HepG2 (cell line): ENCODE measurements at regions not wholly inside any gene's neighbourhood (a gene's known extent, or its start where the extent isn't known, plus 50 kb on each side); places are given as distances from the start of the nearest gene placed in this dataset.

ENCODE experiments used
- ATAC-seq: fragments of 200-7000 bp; cut with Tn5 transposase; 3 replicates; pipeline ENCODE4 v1.9.1; 2020; ENCODE audit warnings: mild to moderate bottlenecking, moderate library complexity
- BruUV-seq: library from RNA; stranded (reverse); fragments of 400-500 nt; replicated peaks from 2 replicates; lab custom pipeline; 2021; lab: Mats Ljungman, UMichigan
- CTCF ChIA-PET: fragments of 300-600 bp; formaldehyde crosslinking; extraction: SDS; loops from one replicate; lab custom pipeline; 2021; ENCODE audit warnings: low total read pairs, inconsistent platforms, low intra/inter-chr PET ratio; lab: Yijun Ruan, JAX
- POLR2A ChIA-PET: fragments of 350-600 bp; sonication (Branson Sonifier 250); formaldehyde crosslinking; loops from one replicate; lab custom pipeline; 2020; ENCODE audit warnings: antibody characterized with exemption, inconsistent platforms; lab: Yijun Ruan, JAX
- DNase-seq: peaks from one replicate; pipeline ENCODE4 v3.0.0-alpha.2; 2015; ENCODE audit warnings: low spot score
- FAIRE-seq: peaks from 3 replicates; lab custom pipeline; 2011; peaks lifted over from hg19 to GRCh38; lab: Jason Lieb, UNC
- H2AFZ ChIP-seq: one replicate; pipeline ENCODE4 v1.6.1; 2011; ENCODE audit warnings: low read length, inconsistent platforms
- H3K27ac ChIP-seq: fragments of 300-600 bp; 3 replicates; pipeline ENCODE4 v1.8.0; 2011; ENCODE audit warnings: mixed run types, mild to moderate bottlenecking, mixed read lengths, low read length, inconsistent platforms; ENCODE audit not compliant: insufficient read depth; ENCODE audit errors: extremely low read length
- H3K27me3 ChIP-seq, 2 experiments: fragments of 200-600 bp in 1 of 2; 2 replicates in 1 of 2; 3 replicates in 1 of 2; pipeline versions ENCODE4 v1.6.0 to v1.8.0; 2011; ENCODE audit warnings: low read length in 2 of 2, mild to moderate bottlenecking in 2 of 2, moderate library complexity in 2 of 2, inconsistent platforms in 1 of 2; ENCODE audit not compliant: insufficient read depth in 2 of 2, control insufficient read depth in 1 of 2
- H3K36me3 ChIP-seq, 2 experiments: fragments of 200-600 bp in 1 of 2; replicated peaks in 1 of 2; 2 replicates in 1 of 2; 3 replicates in 1 of 2; pipeline versions ENCODE4 v1.5.1 to v1.8.0; 2011; ENCODE audit warnings: low read length in 2 of 2, inconsistent platforms in 1 of 2; ENCODE audit not compliant: insufficient read depth in 2 of 2, control insufficient read depth in 1 of 2
- H3K4me1 ChIP-seq: 2 replicates; pipeline ENCODE4 v1.5.1; 2012; ENCODE audit warnings: low read length, inconsistent platforms; ENCODE audit not compliant: insufficient read depth
- H3K4me2 ChIP-seq: 2 replicates; pipeline ENCODE4 v1.6.0; 2011; ENCODE audit warnings: low read depth, low read length, inconsistent platforms
- H3K4me3 ChIP-seq, 3 experiments: fragments of 200-600 bp in 1 of 3; sonication (generic), shearing (Covaris generic) in 1 of 3; replicated peaks in 1 of 3; 2 replicates each; pipeline ENCODE4 v1.5.1; 2011 to 2016; ENCODE audit warnings: low read length in 3 of 3, inconsistent platforms in 2 of 3, low read depth in 2 of 3, mild to moderate bottlenecking in 2 of 3, control low read depth in 1 of 3, mixed read lengths in 1 of 3; ENCODE audit not compliant: insufficient read depth in 1 of 3
- H3K79me2 ChIP-seq: one replicate; pipeline ENCODE4 v1.6.1; 2011; ENCODE audit warnings: low read length, inconsistent platforms; ENCODE audit not compliant: insufficient read depth
- H3K9ac ChIP-seq: 2 replicates; pipeline ENCODE4 v1.6.0; 2011; ENCODE audit warnings: mild to moderate bottlenecking, low read depth, low read length, inconsistent platforms; ENCODE audit not compliant: insufficient read depth
- H3K9me3 ChIP-seq: 2 replicates; pipeline ENCODE4 v1.5.1; 2012; ENCODE audit warnings: mild to moderate bottlenecking, low read length
- H4K20me1 ChIP-seq: 2 replicates; pipeline ENCODE4 v1.6.0; 2011; ENCODE audit warnings: inconsistent platforms, mild to moderate bottlenecking, low read length, moderate library complexity; ENCODE audit not compliant: insufficient read depth
- CEBPG ChIP-seq: IDR thresholded peaks from 2 replicates; pipeline ENCODE4 v1.6.1; 2016
- CENPT ChIP-seq: sonication (generic); formaldehyde crosslinking; IDR thresholded peaks from 2 replicates; pipeline ENCODE4 v1.8.0; 2022; ENCODE audit warnings: low read depth, mild to moderate bottlenecking, moderate library complexity, missing genetic modification reagents
- CHD2 ChIP-seq: IDR thresholded peaks from 2 replicates; pipeline ENCODE4 v1.6.1; 2011; ENCODE audit warnings: low read depth, low read length, improper control_type of control experiment
- ESRRA ChIP-seq: sonication (generic); formaldehyde crosslinking; IDR thresholded peaks from 2 replicates; pipeline ENCODE4 v1.5.1; 2020; ENCODE audit warnings: mild to moderate bottlenecking, low read depth, missing genetic modification reagents
- FOXM1 ChIP-seq: sonication (generic); formaldehyde crosslinking; IDR thresholded peaks from 2 replicates; pipeline ENCODE4 v1.5.0; 2020; ENCODE audit warnings: missing genetic modification reagents
- KLF6 ChIP-seq: IDR thresholded peaks from 2 replicates; pipeline ENCODE4 v1.8.0; 2016; ENCODE audit warnings: missing biosample characterization, missing genetic modification reagents
- MXI1 ChIP-seq: IDR thresholded peaks from 3 replicates; pipeline ENCODE4 v1.6.1; 2012; ENCODE audit warnings: low read depth, low read length, inconsistent platforms, borderline replicate concordance
- NR1H2 ChIP-seq: sonication (generic); formaldehyde crosslinking; IDR thresholded peaks from 2 replicates; pipeline ENCODE4 v1.8.1; 2022; ENCODE audit warnings: low read depth, missing genetic modification reagents, borderline replicate concordance
- TEAD2 ChIP-seq: sonication (generic); formaldehyde crosslinking; IDR thresholded peaks from 2 replicates; pipeline ENCODE4 v1.9.0; 2021; ENCODE audit warnings: missing genetic modification reagents
- ZFP36L2 ChIP-seq: sonication (generic); formaldehyde crosslinking; IDR thresholded peaks from 2 replicates; pipeline ENCODE4 v1.4.0; 2020; ENCODE audit warnings: missing genetic modification reagents
- ZMAT3 ChIP-seq: sonication (generic); formaldehyde crosslinking; conservative IDR thresholded peaks from 2 replicates; pipeline ENCODE4 v1.7.0; 2021; ENCODE audit warnings: missing genetic modification reagents
- ZNF101 ChIP-seq: sonication (generic); formaldehyde crosslinking; IDR thresholded peaks from 2 replicates; pipeline ENCODE4 v1.4.0; 2020; ENCODE audit warnings: mild to moderate bottlenecking, low read depth, missing genetic modification reagents, borderline replicate concordance
- ZNF234 ChIP-seq: sonication (generic); formaldehyde crosslinking; conservative IDR thresholded peaks from 2 replicates; pipeline ENCODE4 v1.5.1; 2020; ENCODE audit warnings: mild to moderate bottlenecking, missing genetic modification reagents
- ZNF296 ChIP-seq: sonication (generic); formaldehyde crosslinking; conservative IDR thresholded peaks from 2 replicates; pipeline ENCODE4 v1.5.0; 2020; ENCODE audit warnings: mild to moderate bottlenecking, missing genetic modification reagents
- ZNF350 ChIP-seq: sonication (generic); formaldehyde crosslinking; IDR thresholded peaks from 2 replicates; pipeline ENCODE4 v1.4.0; 2020; ENCODE audit warnings: mild to moderate bottlenecking, low read depth, missing genetic modification reagents, borderline replicate concordance
- ZNF383 ChIP-seq: sonication (generic); formaldehyde crosslinking; IDR thresholded peaks from 2 replicates; pipeline ENCODE4 v1.4.0; 2020; ENCODE audit warnings: missing genetic modification reagents, mild to moderate bottlenecking, borderline replicate concordance
- WGBS: methylation state at CpG from one replicate; pipeline ENCODE4 v1.1.6; 2017; ENCODE audit warnings: low lambda C conversion rate; 5-methylcytosine and 5-hydroxymethylcytosine counted together
- in situ Hi-C: cut with HindIII; loops from 2 replicates; pipeline ENCODE4 v1.10.0; 2017; ENCODE audit warnings: low pct_unique_long_range_greater_than_20kb; ENCODE audit not compliant: extremely low pct_ligation_motif_present
- intact Hi-C: fragments of 100-400 bp; cut with micrococcal nuclease; formaldehyde crosslinking; loops from one replicate; pipeline ENCODE4 v1.10.0; 2022; ENCODE audit not compliant: unreplicated experiment
- TF ChIP-seq, protein P1 (sequence below): IDR thresholded peaks from 2 replicates; pipeline ENCODE4 v1.6.1; 2016
- TF ChIP-seq, protein P2 (sequence below): sonication (generic); formaldehyde crosslinking; IDR thresholded peaks from 2 replicates; pipeline ENCODE4 v1.4.0; 2020; ENCODE audit warnings: mild to moderate bottlenecking, low read depth, missing genetic modification reagents
- TF ChIP-seq, protein P3 (sequence below): IDR thresholded peaks from 2 replicates; pipeline ENCODE4 v1.4.0; 2020; ENCODE audit warnings: mild to moderate bottlenecking, missing genetic modification reagents

DNA sequence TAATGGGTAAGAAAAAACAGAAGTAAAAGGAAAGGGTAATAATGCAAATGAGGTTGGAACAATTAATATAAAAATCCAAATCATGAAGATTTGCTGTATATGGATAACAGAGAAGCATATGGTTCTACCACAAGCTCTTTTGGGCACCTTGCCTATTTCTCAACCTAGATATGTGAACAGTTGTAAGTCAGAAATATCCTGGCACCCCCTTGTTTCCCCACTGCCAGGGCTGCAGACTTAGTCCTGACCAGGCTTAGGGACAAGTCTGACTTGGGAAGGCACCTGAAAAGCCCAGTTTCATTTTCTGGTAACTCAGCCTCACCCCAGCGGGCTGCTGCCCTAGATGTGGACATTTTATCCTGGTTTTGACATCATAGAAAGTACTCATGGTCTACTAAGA, 183.2 kb upstream of the STAC start:
- 17% methylated on average over 1 of the region's 1 CpG for WGBS
- no peaks in the 10 kb centered on the region for H3K4me1 ChIP-seq
- no peak for FAIRE-seq
- H2AFZ ChIP-seq, result no peak overlapping the region
- intact Hi-C loops (no loop called here), in situ Hi-C loops (no loop called here)
- ChIA-PET CTCF (no interaction called here), POLR2A (no interaction called here)
- no peak overlapping the region for H3K27ac ChIP-seq
- H3K27me3 ChIP-seq, result no peaks in the 10 kb centered on the region
- no peaks in the 10 kb centered on the region for H3K36me3 ChIP-seq
- no peak for DNase-seq
- no peaks in the 10 kb centered on the region for H3K79me2 ChIP-seq
- no peak overlapping the region for H3K9ac ChIP-seq
- H4K20me1 ChIP-seq, result no peaks in the 10 kb centered on the region
- no peaks in the 10 kb centered on the region; the same call in none of the 2 replicates for H3K9me3 ChIP-seq
- no peak for ATAC-seq
- no peak overlapping the region for H3K4me3 ChIP-seq
- no peak overlapping the region for H3K4me2 ChIP-seq
- TF ChIP-seq ESRRA (no peak), ZFP36L2 (CRISPR knock-in tag) (no peak), ZNF101 (no peak), ZNF350 (CRISPR knock-in tag) (no peak), ZNF296 (CRISPR knock-in tag) (no peak), NR1H2 (CRISPR knock-in tag) (no peak), CENPT (CRISPR knock-in tag) (no peak), MXI1 (no peak), ZNF383 (no peak), CEBPG (CRISPR knock-in tag) (no peak), TEAD2 (CRISPR knock-in tag) (no peak), ZNF234 (no peak), FOXM1 (no peak), ZMAT3 (CRISPR knock-in tag) (no peak), KLF6 (CRISPR knock-in tag) (no peak), CHD2 (no peak)
- TF ChIP-seq, protein P1, sequence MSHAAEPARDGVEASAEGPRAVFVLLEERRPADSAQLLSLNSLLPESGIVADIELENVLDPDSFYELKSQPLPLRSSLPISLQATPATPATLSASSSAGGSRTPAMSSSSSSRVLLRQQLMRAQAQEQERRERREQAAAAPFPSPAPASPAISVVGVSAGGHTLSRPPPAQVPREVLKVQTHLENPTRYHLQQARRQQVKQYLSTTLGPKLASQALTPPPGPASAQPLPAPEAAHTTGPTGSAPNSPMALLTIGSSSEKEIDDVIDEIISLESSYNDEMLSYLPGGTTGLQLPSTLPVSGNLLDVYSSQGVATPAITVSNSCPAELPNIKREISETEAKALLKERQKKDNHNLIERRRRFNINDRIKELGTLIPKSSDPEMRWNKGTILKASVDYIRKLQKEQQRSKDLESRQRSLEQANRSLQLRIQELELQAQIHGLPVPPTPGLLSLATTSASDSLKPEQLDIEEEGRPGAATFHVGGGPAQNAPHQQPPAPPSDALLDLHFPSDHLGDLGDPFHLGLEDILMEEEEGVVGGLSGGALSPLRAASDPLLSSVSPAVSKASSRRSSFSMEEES (CRISPR knock-in tag), result no peak
- TF ChIP-seq, protein P2, sequence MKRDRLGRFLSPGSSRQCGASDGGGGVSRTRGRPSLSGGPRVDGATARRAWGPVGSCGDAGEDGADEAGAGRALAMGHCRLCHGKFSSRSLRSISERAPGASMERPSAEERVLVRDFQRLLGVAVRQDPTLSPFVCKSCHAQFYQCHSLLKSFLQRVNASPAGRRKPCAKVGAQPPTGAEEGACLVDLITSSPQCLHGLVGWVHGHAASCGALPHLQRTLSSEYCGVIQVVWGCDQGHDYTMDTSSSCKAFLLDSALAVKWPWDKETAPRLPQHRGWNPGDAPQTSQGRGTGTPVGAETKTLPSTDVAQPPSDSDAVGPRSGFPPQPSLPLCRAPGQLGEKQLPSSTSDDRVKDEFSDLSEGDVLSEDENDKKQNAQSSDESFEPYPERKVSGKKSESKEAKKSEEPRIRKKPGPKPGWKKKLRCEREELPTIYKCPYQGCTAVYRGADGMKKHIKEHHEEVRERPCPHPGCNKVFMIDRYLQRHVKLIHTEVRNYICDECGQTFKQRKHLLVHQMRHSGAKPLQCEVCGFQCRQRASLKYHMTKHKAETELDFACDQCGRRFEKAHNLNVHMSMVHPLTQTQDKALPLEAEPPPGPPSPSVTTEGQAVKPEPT, result no peak
- TF ChIP-seq, protein P3, sequence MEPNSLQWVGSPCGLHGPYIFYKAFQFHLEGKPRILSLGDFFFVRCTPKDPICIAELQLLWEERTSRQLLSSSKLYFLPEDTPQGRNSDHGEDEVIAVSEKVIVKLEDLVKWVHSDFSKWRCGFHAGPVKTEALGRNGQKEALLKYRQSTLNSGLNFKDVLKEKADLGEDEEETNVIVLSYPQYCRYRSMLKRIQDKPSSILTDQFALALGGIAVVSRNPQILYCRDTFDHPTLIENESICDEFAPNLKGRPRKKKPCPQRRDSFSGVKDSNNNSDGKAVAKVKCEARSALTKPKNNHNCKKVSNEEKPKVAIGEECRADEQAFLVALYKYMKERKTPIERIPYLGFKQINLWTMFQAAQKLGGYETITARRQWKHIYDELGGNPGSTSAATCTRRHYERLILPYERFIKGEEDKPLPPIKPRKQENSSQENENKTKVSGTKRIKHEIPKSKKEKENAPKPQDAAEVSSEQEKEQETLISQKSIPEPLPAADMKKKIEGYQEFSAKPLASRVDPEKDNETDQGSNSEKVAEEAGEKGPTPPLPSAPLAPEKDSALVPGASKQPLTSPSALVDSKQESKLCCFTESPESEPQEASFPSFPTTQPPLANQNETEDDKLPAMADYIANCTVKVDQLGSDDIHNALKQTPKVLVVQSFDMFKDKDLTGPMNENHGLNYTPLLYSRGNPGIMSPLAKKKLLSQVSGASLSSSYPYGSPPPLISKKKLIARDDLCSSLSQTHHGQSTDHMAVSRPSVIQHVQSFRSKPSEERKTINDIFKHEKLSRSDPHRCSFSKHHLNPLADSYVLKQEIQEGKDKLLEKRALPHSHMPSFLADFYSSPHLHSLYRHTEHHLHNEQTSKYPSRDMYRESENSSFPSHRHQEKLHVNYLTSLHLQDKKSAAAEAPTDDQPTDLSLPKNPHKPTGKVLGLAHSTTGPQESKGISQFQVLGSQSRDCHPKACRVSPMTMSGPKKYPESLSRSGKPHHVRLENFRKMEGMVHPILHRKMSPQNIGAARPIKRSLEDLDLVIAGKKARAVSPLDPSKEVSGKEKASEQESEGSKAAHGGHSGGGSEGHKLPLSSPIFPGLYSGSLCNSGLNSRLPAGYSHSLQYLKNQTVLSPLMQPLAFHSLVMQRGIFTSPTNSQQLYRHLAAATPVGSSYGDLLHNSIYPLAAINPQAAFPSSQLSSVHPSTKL (CRISPR knock-in tag), result no peak
- no TSS peak for BruUV-seq
